ENCODE measurements at regions not wholly inside any gene's neighbourhood (a gene's known extent, or its start where the extent isn't known, plus 50 kb on each side); places are given as distances from the start of the nearest gene placed in this dataset.

GRCh38 chr6:132868057-132868456, 53.7 kb downstream of the RPS12 start:
- DNase-seq (ENCODE audit: low read depth) = no peak

GRCh38 chr6:132872923-132873322, 58.6 kb downstream of the RPS12 start:
- no peak for DNase-seq (ENCODE audit: low read depth)

GRCh38 chr6:132877003-132877402, 62.6 kb downstream of the RPS12 start:
- no peak for DNase-seq (ENCODE audit: low read depth)

GRCh38 chr6:132887204-132887603, 72.8 kb downstream of the RPS12 start:
- DNase-seq (ENCODE audit: low read depth) = no peak

- no peak for DNase-seq (ENCODE audit: low read depth)
These were observed 74.3 kb downstream of the RPS12 start for GRCh38 chr6:132888701-132889100.

GRCh38 chr6:132892929-132893771, 78.8 kb downstream of the RPS12 start:
- no peak for DNase-seq (ENCODE audit: low read depth)

- DNase-seq (ENCODE audit: low read depth) = no peak
These were observed 79.6 kb downstream of the RPS12 start for GRCh38 chr6:132893772-132894490.

GRCh38 chr6:132898376-132898775, 84.0 kb downstream of the RPS12 start:
- DNase-seq (ENCODE audit: low read depth) = no peak

- no peak for DNase-seq (ENCODE audit: low read depth)
These were observed 86.5 kb downstream of the RPS12 start for GRCh38 chr6:132900849-132901248.

- DNase-seq (ENCODE audit: low read depth) = no peak
These were observed 88.5 kb downstream of the RPS12 start for GRCh38 chr6:132902901-132903300.

GRCh38 chr6:132907231-132907630, 92.9 kb downstream of the RPS12 start:
- DNase-seq (ENCODE audit: low read depth) = no peak

GRCh38 chr6:132907914-132908313, 93.5 kb downstream of the RPS12 start:
- no peak for DNase-seq (ENCODE audit: low read depth)

GRCh38 chr6:132909742-132910141, 95.4 kb downstream of the RPS12 start:
- no peak for DNase-seq (ENCODE audit: low read depth)

GRCh38 chr6:132910759-132911158, 96.4 kb downstream of the RPS12 start:
- no peak for DNase-seq (ENCODE audit: low read depth)

GRCh38 chr6:132919045-132919860, 104.9 kb downstream of the RPS12 start:
- DNase-seq (ENCODE audit: low read depth) = no peak

GRCh38 chr6:132927713-132928112, 113.3 kb downstream of the RPS12 start:
- no peak for DNase-seq (ENCODE audit: low read depth)

- DNase-seq (ENCODE audit: low read depth) = no peak
These were observed 114.8 kb downstream of the RPS12 start for GRCh38 chr6:132929141-132929540.

GRCh38 chr6:132931313-132931712, 116.9 kb downstream of the RPS12 start:
- no peak for DNase-seq (ENCODE audit: low read depth)

GRCh38 chr6:132931936-132932514, 117.7 kb downstream of the RPS12 start:
- no peak for DNase-seq (ENCODE audit: low read depth)

- no peak for DNase-seq (ENCODE audit: low read depth)
These were observed 118.2 kb downstream of the RPS12 start for GRCh38 chr6:132932588-132932987.

- no peak for DNase-seq (ENCODE audit: low read depth)
These were observed 118.7 kb downstream of the RPS12 start for GRCh38 chr6:132933090-132933489.

GRCh38 chr6:132934496-132934895, 120.1 kb downstream of the RPS12 start:
- DNase-seq (ENCODE audit: low read depth) = no peak

Measured in stimulated activated CD8-positive, alpha-beta memory T cell treated with anti-CD3 and anti-CD28 coated beads, Interleukin-12 subunit alpha, Interleukin-12 subunit beta, amount 100 ng/mL, for 1 hour (primary cell).